DMS153 (cell line): ENCODE measurements at regions not wholly inside any gene's neighbourhood (a gene's known extent, or its start where the extent isn't known, plus 50 kb on each side); places are given as distances from the start of the nearest gene placed in this dataset.
"Not testable (repeated sequence)": the region's sequence is repeated elsewhere in the genome, so short reads cannot be mapped to it uniquely, and the experiment has no call there.

Source experiments
- DNase-seq: peaks from one replicate; lab custom pipeline; 2025; lab: John Stamatoyannopoulos, UW

GRCh38 chr5:20825951-20826350 lies 838.0 kb upstream of the CDH18 start:
- not testable (repeated sequence) for DNase-seq

DNA sequence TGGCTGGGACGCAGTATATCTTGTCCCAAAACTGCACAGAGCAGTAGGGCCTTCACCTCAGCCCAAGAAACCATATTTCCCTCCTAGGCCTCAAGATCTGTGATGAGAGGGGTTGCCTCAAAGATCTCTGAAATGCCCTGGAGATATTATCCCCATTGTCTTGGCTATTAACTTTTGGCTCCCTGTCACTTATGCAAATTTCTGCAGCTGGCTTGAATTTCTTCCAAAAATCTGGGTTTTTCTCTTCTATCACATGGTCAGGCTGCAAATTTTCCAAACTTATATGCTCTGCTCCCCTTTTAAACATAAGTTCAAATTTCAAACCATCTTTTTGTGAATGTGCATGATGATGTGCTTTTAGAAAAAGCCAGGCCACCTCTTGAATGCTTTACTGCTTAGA lies 809.2 kb upstream of the CDH18 start:
- not testable (repeated sequence) for DNase-seq

- DNase-seq, result not testable (repeated sequence)
Measured at GRCh38 chr5:20784755-20785154, 796.8 kb upstream of the CDH18 start.

- DNase-seq, result not testable (repeated sequence)
Measured at GRCh38 chr5:20783484-20783883, 795.5 kb upstream of the CDH18 start.

GRCh38 chr5:20771338-20771737 lies 783.3 kb upstream of the CDH18 start:
- DNase-seq, result not testable (repeated sequence)

DNA sequence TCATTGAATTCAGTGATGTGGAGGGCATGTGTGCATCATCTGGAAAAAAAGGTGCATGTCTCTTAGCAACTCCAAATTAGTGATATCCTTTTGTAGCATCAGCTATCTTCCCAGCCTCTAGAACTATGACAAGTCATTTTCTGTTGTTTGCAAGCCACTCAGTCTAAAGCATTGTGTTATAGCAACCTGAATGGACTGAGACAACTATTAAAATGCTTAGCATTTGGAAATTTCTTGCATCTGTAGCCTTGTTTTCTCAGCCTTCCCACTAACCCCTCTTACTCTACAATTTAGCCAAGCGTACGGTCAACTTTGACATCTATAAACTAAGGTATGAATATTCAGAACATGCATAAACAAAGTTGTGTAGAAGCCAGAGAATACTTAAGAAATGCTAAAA lies 777.1 kb upstream of the CDH18 start:
- not testable (repeated sequence) for DNase-seq

- not testable (repeated sequence) for DNase-seq
Measured at GRCh38 chr5:20759459-20759858, 771.5 kb upstream of the CDH18 start.

GRCh38 chr5:20752179-20752578 lies 764.2 kb upstream of the CDH18 start:
- not testable (repeated sequence) for DNase-seq

DNA sequence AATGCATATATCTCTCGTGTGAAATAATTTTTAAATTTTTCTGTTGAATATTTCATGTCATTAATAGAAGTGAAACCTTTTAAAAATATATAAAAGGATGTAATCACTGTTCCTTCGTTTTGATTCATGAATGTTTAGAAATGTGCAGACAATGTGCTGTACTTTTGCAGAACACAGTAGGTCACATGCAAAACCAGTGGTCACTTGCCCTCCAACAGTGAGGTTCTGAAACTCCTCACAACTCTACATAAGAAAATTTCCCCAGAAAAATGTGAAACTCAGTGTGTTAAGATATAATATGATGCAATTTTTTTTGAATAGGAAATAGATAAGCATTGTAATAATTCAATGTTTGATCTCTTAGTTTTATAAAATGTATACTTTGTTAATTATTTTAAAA lies 747.7 kb upstream of the CDH18 start:
- not testable (repeated sequence) for DNase-seq

DNA sequence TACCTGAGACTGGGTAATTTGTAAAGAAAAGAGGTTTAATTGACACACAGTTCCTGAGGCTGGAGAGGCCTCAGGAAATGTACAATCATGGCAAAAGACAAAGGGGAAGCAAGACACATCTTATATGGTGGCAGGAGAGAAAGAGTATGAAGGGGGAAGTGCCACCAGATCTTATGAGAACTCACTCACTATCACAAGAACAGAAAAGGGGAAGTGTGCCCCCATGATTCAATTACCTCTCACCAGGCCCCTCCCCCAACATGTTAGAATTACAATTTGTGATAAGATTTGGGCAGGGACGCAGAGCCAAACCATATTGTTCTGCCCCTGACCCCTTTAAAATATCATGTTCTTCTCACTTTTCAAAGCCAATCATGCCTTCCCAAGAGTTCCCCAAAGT lies 744.2 kb upstream of the CDH18 start:
- not testable (repeated sequence) for DNase-seq

DNA sequence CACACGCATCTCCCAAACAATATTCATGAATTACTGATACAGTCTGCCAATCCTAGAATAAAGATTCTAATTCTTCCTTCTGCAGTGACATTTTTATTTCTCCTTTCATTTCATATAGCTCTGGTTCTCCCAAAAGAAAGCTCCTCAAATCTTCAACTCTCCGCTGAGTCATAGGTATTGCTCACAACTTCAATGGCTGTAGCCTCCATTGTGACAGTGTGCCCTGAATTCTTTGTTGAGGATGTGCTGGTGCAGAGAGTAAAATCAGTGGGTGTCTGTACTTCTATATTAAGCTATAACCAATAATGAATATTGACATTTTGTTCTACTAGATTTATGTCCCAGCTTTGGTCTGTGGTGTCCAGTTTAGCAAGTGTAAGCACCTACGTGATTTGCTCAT lies 733.3 kb upstream of the CDH18 start:
- DNase-seq, result not testable (repeated sequence)

GRCh38 chr5:20711520-20712155 lies 723.6 kb upstream of the CDH18 start:
- not testable (repeated sequence) for DNase-seq

GRCh38 chr5:20707634-20708033 lies 719.6 kb upstream of the CDH18 start:
- DNase-seq, result not testable (repeated sequence)

GRCh38 chr5:20694121-20694520 lies 706.1 kb upstream of the CDH18 start:
- no peak for DNase-seq

DNA sequence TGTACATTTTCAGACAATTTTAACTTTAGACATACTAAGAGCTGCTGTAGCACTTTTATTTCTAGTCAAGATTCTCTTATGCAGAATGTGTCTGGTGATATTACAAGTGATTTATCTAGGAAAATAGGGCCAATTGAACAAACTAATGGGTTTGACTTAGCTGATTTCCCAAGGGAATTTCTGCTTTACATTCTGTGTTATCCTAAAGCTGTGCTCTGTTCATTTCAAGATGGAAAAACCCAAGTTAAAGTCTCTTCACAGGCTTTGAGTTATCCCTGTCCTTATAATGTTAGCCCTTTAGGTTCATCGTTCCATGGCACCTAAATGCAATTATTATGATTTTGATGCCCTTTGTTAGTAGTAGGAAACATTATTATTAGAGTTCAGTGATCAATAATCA lies 704.9 kb upstream of the CDH18 start:
- no peak for DNase-seq

GRCh38 chr5:20683241-20683940 lies 695.4 kb upstream of the CDH18 start:
- no peak for DNase-seq

DNA sequence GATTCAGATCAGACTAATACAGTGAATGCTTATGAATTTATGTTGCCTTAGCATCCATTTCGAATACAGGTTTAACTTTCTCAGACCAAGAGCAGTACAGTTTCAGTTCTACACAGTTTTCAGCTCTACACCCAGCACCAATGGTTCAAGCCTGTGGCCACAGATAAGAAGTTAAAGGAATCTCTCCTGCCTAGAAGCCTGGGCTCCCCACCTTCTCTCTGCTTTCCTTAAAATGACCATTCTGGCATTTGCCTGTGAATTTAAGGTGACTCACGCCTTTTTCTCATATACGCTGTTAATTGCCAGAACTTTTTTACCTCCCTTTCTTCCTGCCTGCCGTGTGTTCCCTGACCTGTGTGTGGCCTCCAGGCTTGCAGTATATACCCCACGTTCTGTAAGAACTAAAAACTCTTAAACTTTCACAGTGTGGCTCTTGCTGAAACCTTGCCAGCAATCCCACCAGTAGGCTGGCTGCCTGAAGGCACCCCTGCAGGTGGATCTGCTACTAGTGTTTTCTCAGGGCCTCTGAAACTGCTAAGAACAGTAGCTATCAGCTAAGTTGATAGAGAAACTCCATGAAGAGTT lies 692.8 kb upstream of the CDH18 start:
- no peak for DNase-seq

DNA sequence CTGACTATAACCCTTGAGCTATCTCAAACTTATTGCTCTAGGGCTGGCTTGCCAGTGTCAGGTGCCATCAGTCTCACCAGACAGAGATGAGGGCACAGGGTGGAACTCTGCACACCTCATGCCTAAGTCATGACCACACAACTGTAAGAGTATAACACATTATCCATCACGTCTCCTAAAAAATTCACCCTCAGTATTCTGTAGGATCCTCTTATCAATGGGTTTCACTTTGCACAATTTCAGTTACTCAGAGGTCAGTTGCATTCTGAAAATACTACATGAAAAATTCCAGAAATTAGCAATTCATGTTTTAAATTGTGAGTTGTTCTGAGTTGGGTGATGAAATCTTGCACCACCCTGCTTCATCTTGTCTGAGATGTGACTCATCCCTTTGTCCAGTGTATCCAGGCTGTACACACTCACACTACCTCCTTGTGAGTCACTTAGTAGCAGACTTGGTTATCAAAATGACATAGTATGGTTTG lies 690.9 kb upstream of the CDH18 start:
- no peak for DNase-seq

DNA sequence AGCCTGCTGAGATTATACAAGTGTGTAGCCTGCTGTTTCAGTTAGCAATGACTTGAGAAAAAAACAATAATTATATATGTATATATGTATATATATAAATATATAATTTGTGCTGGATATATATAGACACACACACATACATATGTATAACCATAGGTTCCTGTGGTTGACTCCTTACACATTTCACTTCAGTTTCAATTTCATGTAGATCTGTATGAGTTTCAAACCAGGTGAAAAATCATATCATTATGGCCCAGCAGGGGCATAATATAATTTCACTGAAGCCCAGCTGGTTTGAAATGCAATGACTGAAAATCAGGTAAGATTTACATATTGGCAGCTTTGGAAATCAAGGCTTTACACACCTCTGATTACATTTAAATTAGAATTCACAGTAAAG lies 690.4 kb upstream of the CDH18 start:
- no peak for DNase-seq

DNA sequence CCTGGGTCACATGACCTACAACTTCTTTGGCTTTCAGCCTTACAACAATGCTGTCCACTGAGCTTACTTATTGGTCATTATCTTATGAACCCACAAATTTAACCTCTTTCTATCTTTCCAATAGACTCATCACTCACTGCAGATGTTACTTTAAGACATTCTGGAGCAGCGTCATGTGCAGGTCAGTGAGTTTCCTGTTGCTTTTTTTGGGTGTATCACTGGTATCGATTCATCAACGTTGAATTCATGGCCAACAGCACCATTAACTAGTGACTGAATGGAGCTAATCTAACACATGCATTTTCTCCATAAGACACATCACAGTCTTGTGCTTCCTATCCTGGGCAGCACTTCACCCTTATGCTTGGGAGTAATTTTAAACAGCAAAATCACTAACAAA lies 672.6 kb upstream of the CDH18 start:
- DNase-seq, result no peak

GRCh38 chr5:20656262-20656661 lies 668.3 kb upstream of the CDH18 start:
- DNase-seq, result no peak

GRCh38 chr5:20655211-20655610 lies 667.2 kb upstream of the CDH18 start:
- no peak for DNase-seq

- no peak for DNase-seq
Measured at GRCh38 chr5:20654746-20655145, 666.7 kb upstream of the CDH18 start.
